Central memory CD4-positive, alpha-beta T cell (primary cell): ENCODE measurements at regions not wholly inside any gene's neighbourhood (a gene's known extent, or its start where the extent isn't known, plus 50 kb on each side); places are given as distances from the start of the nearest gene placed in this dataset.
"Not testable (repeated sequence)": the region's sequence is repeated elsewhere in the genome, so short reads cannot be mapped to it uniquely, and the experiment has no call there.

Source experiments
- DNase-seq: peaks from one replicate; pipeline ENCODE4 v3.0.0; 2022

DNA sequence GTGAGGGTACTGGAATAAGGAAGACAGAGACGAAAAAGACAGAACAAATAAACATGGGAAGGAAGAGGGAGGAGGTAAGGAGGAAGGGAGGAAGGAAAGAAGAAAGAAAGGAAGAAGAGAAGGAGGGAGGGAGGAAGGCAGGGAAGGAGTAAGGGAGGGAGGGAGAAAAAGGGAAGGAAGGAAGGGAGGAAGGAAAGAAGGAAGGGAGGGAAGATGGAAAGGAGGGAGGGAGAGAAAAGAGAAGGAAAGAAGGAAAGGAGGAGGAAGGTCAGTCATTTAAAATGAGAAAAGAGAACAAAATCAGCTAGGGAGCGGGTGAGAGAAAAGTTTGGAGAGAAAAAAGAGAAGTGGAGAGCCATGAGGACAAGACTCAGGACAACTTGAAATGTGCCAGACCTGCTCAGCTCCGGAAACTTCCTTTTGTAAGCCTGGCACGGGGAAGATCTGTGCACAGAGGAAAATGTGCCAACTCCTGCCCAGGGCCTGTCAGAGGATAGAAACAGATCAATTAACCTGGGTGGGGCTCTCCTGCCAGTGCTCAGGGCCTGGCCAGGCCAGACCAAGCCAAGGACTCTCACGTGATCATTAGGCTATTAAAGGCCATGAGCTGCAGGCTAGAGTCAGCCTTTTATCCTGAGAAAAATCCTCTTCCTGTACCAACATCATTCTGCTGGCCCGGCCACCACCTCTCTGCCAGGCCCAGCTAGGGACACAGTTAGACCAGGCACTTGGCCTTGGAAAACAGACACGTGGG is 50.1 kb upstream of the BCL6 start:
- DNase-seq, result no peak

GRCh38 chr3:187798126-187798525 is 52.9 kb upstream of the BCL6 start:
- no peak for DNase-seq

GRCh38 chr3:187798531-187799530 is 53.6 kb upstream of the BCL6 start:
- peak; percentile 29 for DNase-seq

DNA sequence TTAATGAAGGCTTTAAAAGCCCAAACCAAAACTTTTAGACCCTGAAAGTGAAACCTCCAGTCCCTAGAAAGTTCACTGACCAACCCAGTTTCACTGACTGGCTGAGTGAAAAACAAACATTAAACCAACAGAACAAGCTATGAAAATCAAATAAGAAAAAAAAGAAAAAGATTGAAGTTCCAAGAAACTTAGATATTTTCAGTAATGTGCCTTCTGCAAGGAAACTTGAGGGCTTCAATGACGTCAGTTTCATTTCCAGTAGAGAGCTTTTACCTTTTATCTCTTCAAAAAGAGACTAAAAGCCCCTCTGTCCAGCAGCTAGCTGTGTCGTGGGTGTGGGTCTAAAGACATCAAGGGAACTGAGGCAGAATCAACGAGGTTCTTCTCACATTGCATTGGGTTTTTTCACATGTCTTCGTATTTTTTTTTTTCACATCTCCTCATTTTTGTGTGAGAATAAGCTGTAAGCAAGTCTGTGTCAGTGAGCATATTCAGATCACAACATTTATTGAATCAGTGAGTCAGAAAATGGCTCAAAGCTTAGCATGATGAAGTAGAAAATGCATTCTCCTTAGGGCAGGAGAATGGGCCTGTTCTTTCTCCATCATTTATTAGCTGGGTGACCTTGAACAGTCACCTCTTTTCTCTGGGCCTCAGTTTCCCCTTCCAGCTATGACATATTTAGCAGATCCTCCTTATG is 54.8 kb upstream of the BCL6 start:
- no peak for DNase-seq

- DNase-seq, result no peak
Observed at GRCh38 chr3:187801152-187801551, 55.9 kb upstream of the BCL6 start.

DNA sequence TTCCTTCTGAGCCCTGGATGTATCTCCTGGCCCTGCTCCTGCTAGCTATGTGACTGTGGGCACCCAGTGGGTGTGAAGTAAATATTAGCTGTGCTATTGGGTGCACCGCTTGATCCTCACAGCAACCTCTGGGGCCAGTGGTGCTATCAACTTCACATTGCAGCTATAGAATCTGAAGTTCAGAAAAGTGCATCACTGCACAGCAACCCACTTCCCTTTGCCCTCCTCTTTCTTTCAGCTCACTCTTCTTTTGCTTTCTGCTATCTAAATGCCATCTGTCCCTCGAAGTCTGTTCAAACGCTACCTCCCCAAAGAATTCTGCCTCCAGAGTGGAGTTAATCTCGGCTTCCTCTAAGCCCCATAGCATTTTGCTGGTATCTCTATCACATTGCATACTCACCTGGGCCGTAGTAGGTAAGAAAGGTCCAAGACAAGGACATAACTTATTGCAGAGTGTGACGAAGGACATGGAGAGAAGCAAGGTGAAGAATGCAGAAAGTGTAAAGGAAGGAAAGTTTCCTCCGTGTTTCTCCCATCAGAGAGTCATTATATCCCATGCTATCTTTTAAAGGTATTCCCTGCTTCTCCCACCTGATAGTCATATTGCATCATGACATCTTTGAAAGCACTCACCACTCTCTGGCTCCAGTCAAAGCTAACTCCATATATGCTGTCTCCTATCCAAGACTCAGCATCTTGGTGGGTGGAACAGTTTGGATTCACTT is 57.1 kb upstream of the BCL6 start:
- DNase-seq, result no peak

DNA sequence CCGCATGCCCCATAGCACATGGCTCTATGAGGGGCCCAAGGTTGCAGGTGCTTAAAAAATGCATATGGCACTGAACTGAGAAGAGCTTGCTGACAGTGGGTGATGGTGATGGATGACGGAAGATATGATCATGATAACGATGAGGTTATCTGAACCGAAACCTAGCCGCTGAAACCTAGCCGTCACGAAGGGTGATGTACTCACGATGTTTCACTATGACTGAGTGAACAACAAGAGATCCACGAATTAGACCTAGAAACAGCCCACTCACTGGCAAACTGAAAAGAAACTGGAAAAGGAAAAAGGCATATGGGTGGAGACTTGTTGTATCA is 57.6 kb upstream of the BCL6 start:
- DNase-seq, result peak; percentile 32

DNA sequence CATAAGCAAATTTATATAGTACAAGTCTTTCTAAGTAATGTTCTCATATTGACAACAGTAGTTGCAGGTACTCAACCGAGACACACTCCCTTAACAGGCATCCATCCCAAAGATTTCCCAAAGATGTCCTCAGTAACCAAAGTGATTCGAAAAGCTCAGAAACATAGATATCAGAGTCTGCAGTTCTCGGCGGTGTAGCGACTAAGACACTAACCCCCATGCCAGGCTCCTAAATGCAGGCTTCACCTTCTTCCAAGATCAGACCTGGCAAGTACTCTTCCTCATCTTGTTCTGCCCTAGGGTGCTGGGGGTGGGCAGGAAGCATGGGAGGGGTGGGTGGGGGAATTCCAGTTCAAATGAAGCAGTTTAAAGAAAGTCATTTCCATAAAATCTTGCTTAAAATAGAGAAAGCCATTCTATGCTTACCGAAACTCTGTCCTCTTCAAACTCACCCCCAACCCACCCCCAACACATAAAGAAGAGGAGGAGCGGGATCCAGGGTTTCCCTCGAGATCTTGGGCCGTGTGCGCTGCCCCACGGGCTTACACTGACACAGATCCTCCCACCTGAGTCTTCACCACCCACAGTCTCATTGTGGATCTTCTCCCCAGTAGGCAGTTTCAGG is 59.0 kb upstream of the BCL6 start:
- DNase-seq, result no peak

GRCh38 chr3:187804745-187805121 is 59.5 kb upstream of the BCL6 start:
- DNase-seq, result no peak

GRCh38 chr3:187805774-187806173 is 60.5 kb upstream of the BCL6 start:
- DNase-seq, result no peak

DNA sequence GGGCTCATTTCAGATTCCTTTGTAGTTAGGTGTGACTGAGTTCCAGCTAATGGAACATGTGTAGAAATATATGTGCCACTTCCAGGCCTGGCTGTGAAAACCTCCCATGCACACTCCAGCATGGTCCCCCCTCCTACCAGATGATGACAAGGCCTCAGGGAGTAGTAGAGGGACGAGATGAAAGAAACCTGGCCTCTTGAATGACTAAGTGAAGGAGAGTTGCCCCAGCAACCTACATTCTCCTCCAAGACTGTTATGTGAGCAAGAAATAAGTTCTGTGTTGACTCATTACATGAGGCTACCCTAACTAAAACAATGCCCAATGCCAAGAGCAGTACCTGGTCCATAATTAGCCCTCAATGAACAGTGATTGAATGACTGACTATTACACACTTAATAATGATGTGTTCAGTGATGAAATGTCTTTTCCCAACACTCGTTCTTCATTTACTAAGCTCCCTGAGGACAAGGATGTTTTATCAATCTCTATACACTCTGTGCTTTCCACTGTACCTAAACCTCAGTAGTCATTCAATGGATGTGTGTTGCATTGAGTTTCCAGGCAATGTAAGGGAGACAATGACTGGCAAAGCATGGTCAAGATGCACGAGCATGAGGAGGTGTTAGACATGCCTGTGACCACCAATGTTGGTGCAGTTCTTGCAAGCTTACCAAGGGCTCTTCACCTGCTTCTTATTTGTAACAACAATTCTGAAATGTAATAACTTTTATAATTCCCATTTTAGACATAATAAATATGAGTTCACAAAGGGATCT is 62.0 kb upstream of the BCL6 start:
- DNase-seq, result no peak

GRCh38 chr3:187808527-187808895 is 63.2 kb upstream of the BCL6 start:
- no peak for DNase-seq

DNA sequence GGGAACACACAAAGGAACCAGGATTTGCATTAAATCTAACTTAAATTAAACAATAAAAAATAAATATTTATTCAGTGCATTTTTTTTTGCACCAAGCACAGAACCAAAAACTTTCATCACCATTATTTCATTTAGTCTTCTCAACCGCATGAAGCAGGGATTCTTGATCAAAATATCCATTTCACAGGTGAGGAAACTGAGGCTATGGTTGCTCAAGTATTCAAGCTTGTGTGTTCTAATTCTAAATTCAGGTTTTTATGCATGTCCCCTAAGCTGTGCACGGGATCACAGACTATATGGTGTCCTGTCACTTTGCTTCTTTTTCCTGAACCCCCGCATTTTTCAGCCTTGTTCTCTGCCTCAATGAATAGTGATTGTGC is 64.3 kb upstream of the BCL6 start:
- DNase-seq, result no peak

GRCh38 chr3:187810021-187810446 is 64.8 kb upstream of the BCL6 start:
- DNase-seq, result no peak

DNA sequence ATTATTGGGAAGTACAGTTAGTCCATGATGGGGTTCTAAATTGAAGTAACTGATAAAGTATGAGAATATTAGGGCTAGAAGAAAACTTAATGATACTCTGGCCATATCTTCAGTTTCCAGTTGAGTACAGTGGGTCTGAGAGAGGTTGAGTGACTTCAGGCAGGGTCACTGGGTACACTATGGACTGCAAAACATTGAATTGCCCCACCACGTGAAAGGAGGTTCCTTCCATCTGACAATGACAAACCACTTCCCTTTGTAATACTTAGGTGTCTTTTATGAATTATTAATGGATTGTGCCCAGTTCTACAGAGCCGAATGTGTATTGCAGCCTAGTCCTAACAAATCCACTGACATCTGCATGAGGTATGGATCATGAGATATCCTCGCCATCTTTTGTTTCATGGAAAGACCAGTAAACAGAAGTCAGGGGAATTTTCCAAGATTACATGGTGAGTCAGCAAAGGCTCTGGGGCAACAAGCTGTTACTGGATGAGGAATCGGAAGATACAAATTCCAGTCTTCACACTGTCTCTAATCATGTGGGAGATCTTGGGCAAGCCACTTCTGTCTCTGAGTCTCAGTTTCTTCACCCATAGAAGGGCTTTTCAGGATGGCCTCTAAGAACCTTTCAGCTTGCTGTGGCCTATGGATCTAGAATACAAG is 66.5 kb upstream of the BCL6 start:
- DNase-seq, result no peak

GRCh38 chr3:187812496-187812895 is 67.2 kb upstream of the BCL6 start:
- DNase-seq, result no peak

- DNase-seq, result no peak
Observed at GRCh38 chr3:187813198-187813597, 67.9 kb upstream of the BCL6 start.

DNA sequence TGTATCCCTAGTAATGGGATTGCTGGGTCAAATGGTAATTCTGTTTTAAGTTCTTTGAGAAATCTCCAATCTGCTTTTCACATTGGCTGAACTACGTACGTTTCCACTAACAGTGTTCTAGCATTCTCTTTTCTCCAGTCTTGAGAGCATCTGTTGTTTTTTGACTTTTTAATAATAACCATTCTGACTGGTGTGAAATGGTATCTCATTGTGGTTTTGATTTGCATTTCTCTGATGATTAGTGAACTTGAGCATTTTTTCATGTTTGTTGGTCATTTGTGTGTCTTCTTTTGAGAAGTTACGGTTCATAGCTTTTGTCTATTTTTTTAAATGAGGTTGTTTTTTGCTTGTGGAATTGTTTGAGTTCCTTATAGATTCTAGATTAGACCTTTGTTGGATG is 72.5 kb upstream of the BCL6 start:
- DNase-seq, result not testable (repeated sequence)

DNA sequence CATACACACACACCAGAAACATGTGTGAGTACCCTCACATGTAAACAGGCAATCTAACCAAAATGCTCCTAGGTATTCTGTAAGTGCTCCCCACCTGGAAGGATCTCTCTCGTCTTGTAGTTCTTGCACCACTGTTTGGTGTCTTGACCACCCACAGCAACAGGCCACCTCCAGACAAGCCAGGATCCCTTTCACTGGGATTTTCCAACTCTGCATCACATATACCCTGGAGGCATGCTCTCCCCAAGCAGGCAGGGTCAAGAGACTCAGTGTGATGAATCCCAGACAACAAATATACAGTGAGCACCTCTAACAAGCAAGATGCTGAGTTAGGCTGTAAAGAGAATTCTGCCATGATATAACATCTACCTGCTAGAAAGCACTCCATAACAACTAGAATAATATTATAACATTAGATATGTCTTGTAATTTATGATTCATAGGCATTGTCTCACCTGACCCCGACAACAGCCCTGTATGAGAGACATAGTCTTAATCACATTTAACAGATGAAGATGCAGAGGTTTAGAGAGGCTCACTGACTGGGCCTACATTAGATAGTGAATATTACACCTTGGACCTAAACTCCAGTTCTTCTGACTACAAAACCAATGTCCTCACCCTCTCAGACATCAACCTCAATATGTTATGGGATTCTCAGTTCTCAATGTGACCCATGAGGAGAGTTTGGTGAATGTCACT is 76.5 kb upstream of the BCL6 start:
- DNase-seq, result no peak

DNA sequence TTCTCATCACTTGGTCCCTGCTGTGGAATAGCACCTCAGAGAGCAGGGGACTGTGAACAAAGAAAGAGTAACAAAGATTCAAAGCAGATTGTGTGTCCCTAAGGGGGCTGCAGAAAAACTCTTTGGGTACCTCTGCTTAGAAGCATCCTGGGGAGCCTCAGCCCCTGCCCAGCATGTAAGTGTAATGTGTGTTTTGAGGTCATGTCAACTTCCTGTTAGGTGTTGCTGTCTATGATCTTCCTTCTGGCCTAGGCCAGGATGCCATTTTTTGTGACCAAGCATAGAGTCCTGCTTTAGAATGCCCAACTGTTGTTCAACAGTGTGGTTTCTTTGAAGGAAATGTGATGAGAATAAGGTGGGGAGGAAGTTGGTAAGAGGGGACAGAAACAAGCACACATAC is 77.1 kb upstream of the BCL6 start:
- no peak for DNase-seq
